Glutamatergic neuron (in vitro differentiated cells): ENCODE measurements at regions not wholly inside any gene's neighbourhood (a gene's known extent, or its start where the extent isn't known, plus 50 kb on each side); places are given as distances from the start of the nearest gene placed in this dataset.

Experiments used
- DNase-seq: peaks from one replicate; pipeline ENCODE4 v3.0.0; 2022
- H3K27ac Mint-ChIP-seq: one replicate; pipeline ENCODE4 v1.8.0; 2020; ENCODE audit warnings: mild to moderate bottlenecking, mixed read lengths, inconsistent platforms; ENCODE audit not compliant: unreplicated experiment
- H3K27me3 Mint-ChIP-seq: one replicate; pipeline ENCODE4 v1.8.0; 2020; ENCODE audit warnings: mild to moderate bottlenecking, moderate library complexity, mixed read lengths, inconsistent platforms; ENCODE audit not compliant: unreplicated experiment
- H3K36me3 Mint-ChIP-seq: one replicate; pipeline ENCODE4 v1.8.0; 2020; ENCODE audit warnings: mild to moderate bottlenecking, mixed read lengths, inconsistent platforms; ENCODE audit not compliant: unreplicated experiment
- H3K4me1 Mint-ChIP-seq: one replicate; pipeline ENCODE4 v1.8.0; 2020; ENCODE audit warnings: mild to moderate bottlenecking, low read depth, mixed read lengths, inconsistent platforms; ENCODE audit not compliant: unreplicated experiment
- H3K4me3 Mint-ChIP-seq: one replicate; pipeline ENCODE4 v1.8.0; 2020; ENCODE audit warnings: mild to moderate bottlenecking, mixed read lengths, inconsistent platforms; ENCODE audit not compliant: unreplicated experiment
- H3K9me3 Mint-ChIP-seq: one replicate; pipeline ENCODE4 v1.8.0; 2020; ENCODE audit warnings: mild to moderate bottlenecking, moderate library complexity, mixed read lengths, inconsistent platforms; ENCODE audit not compliant: unreplicated experiment
- CTCF ChIP-seq: fragments of 200-600 bp; sonication (generic); IDR thresholded peaks from one replicate; pipeline ENCODE4 v1.5.0; 2021; ENCODE audit not compliant: partially characterized antibody, unreplicated experiment

GRCh38 chr1:79815115-79815514 is 808.6 kb upstream of the ADGRL4 start:
- Mint-ChIP-seq H3K27ac (no peak overlapping the region), H3K9me3 (no peaks in the 10 kb centered on the region), H3K4me1 (no peaks in the 10 kb centered on the region), H3K36me3 (no peaks in the 10 kb centered on the region), H3K27me3 (no peaks in the 10 kb centered on the region), H3K4me3 (no peak overlapping the region)
- no peak for TF ChIP-seq CTCF
- no peak for DNase-seq

- no peaks in the 10 kb centered on the region for H3K36me3 Mint-ChIP-seq
- H3K27ac Mint-ChIP-seq = no peak overlapping the region
- H3K27me3 Mint-ChIP-seq = no peaks in the 10 kb centered on the region
- H3K9me3 Mint-ChIP-seq = no peaks in the 10 kb centered on the region
- no peaks in the 10 kb centered on the region for H3K4me1 Mint-ChIP-seq
- DNase-seq = no peak
- H3K4me3 Mint-ChIP-seq = no peak overlapping the region
- TF ChIP-seq CTCF = no peak
Observed at GRCh38 chr1:79811173-79811572, 804.6 kb upstream of the ADGRL4 start.

- Mint-ChIP-seq H3K4me3 (no peak overlapping the region), H3K36me3 (no peaks in the 10 kb centered on the region), H3K4me1 (no peaks in the 10 kb centered on the region), H3K27ac (no peak overlapping the region), H3K27me3 (no peaks in the 10 kb centered on the region), H3K9me3 (no peaks in the 10 kb centered on the region)
- TF ChIP-seq CTCF = no peak
- no peak for DNase-seq
Observed at GRCh38 chr1:79808816-79809475, 802.4 kb upstream of the ADGRL4 start.

- Mint-ChIP-seq H3K27me3 (no peaks in the 10 kb centered on the region), H3K36me3 (no peaks in the 10 kb centered on the region), H3K4me3 (no peak overlapping the region), H3K4me1 (no peaks in the 10 kb centered on the region), H3K9me3 (no peaks in the 10 kb centered on the region), H3K27ac (no peak overlapping the region)
- no peak for TF ChIP-seq CTCF
- no peak for DNase-seq
Observed at GRCh38 chr1:79807816-79808215, 801.3 kb upstream of the ADGRL4 start.

- no peak for TF ChIP-seq CTCF
- Mint-ChIP-seq H3K27ac (no peak overlapping the region), H3K9me3 (no peaks in the 10 kb centered on the region), H3K27me3 (peaks cover 1% of the 10 kb centered on the region), H3K4me3 (no peak overlapping the region), H3K36me3 (no peaks in the 10 kb centered on the region), H3K4me1 (no peaks in the 10 kb centered on the region)
- DNase-seq = no peak
Observed at GRCh38 chr1:79797487-79797886, 791.0 kb upstream of the ADGRL4 start.
